GM12892 (cell line): ENCODE measurements at regions not wholly inside any gene's neighbourhood (a gene's known extent, or its start where the extent isn't known, plus 50 kb on each side); places are given as distances from the start of the nearest gene placed in this dataset.

Experiments used
- POLR2A ChIP-seq: IDR thresholded peaks from 2 replicates; pipeline ENCODE4 v1.6.1; 2011; ENCODE audit warnings: low read depth, low read length, control low read depth
- POLR2AphosphoS5 ChIP-seq: IDR thresholded peaks from 2 replicates; pipeline ENCODE4 v1.6.1; 2011; ENCODE audit warnings: low read depth, low read length, control low read depth
- TAF1 ChIP-seq: IDR thresholded peaks from 2 replicates; pipeline ENCODE4 v1.6.1; 2011; ENCODE audit warnings: low read depth, mild to moderate bottlenecking, control low read depth, low read length, borderline replicate concordance

- TF ChIP-seq POLR2A = no peak
- TF ChIP-seq TAF1 = no peak
- TF ChIP-seq POLR2AphosphoS5 = no peak
Measured at GRCh38 chr2:58350484-58350883, 109.4 kb upstream of the FANCL start.
